ENCODE measurements at regions not wholly inside any gene's neighbourhood (a gene's known extent, or its start where the extent isn't known, plus 50 kb on each side); places are given as distances from the start of the nearest gene placed in this dataset.

GRCh38 chr2:204282081-204282480 lies 263.2 kb upstream of the PARD3B start:
- intact Hi-C loops (cut with DNase I; ENCODE audit: low total_unique reads), result no loop called here
- Histone ChIP-seq H3K4me3 (no peak overlapping the region), H3K4me1 (no peaks in the 10 kb centered on the region), H3K9me3 (no peaks in the 10 kb centered on the region), H3K36me3 (no peaks in the 10 kb centered on the region), H3K27ac (no peak overlapping the region), H3K27me3 (no peaks in the 10 kb centered on the region)
- TF ChIP-seq, protein P1, sequence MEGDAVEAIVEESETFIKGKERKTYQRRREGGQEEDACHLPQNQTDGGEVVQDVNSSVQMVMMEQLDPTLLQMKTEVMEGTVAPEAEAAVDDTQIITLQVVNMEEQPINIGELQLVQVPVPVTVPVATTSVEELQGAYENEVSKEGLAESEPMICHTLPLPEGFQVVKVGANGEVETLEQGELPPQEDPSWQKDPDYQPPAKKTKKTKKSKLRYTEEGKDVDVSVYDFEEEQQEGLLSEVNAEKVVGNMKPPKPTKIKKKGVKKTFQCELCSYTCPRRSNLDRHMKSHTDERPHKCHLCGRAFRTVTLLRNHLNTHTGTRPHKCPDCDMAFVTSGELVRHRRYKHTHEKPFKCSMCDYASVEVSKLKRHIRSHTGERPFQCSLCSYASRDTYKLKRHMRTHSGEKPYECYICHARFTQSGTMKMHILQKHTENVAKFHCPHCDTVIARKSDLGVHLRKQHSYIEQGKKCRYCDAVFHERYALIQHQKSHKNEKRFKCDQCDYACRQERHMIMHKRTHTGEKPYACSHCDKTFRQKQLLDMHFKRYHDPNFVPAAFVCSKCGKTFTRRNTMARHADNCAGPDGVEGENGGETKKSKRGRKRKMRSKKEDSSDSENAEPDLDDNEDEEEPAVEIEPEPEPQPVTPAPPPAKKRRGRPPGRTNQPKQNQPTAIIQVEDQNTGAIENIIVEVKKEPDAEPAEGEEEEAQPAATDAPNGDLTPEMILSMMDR (IDR thresholded peaks at IDR 0.05), result no peak
- TF ChIP-seq POLR2AphosphoS5 (IDR thresholded peaks at IDR 0.05) (no peak), EP300 (IDR thresholded peaks at IDR 0.05; ENCODE audit: low read depth) (no peak), POLR2A (IDR thresholded peaks at IDR 0.05) (no peak)
- DNase-seq, result no peak
- in situ Hi-C loops (cut with MboI; ENCODE audit: low pct_ligation_motif_present in 1 of 4, low pct_unique_long_range_greater_than_20kb in 1 of 4, low sequenced_read_pairs in 3 of 4), result no loop called here
- 79 to 83% methylated on average over 2 to 3 of the region's 3 CpGs for WGBS, 2 donors (ENCODE audit: low coverage in 1 of 2)

GRCh38 chr2:204282525-204282924 lies 262.8 kb upstream of the PARD3B start:
- intact Hi-C loops (cut with DNase I; ENCODE audit: low total_unique reads) (no loop called here), in situ Hi-C loops (cut with MboI; ENCODE audit: low pct_ligation_motif_present in 1 of 4, low pct_unique_long_range_greater_than_20kb in 1 of 4, low sequenced_read_pairs in 3 of 4) (no loop called here)
- no peak for TF ChIP-seq POLR2AphosphoS5 (IDR thresholded peaks at IDR 0.05)
- TF ChIP-seq EP300 (IDR thresholded peaks at IDR 0.05; ENCODE audit: low read depth), result no peak
- no peak for TF ChIP-seq POLR2A (IDR thresholded peaks at IDR 0.05)
- TF ChIP-seq, protein P1 (IDR thresholded peaks at IDR 0.05), result no peak
- Histone ChIP-seq H3K9me3 (no peaks in the 10 kb centered on the region), H3K27me3 (no peaks in the 10 kb centered on the region), H3K4me1 (no peaks in the 10 kb centered on the region), H3K4me3 (no peak overlapping the region), H3K36me3 (no peaks in the 10 kb centered on the region), H3K27ac (no peak overlapping the region)
- 59 to 100% methylated on average over 1 to 4 of the region's 4 CpGs for WGBS, 2 donors (ENCODE audit: low coverage in 1 of 2)
- peak; percentile 17 for DNase-seq

DNA sequence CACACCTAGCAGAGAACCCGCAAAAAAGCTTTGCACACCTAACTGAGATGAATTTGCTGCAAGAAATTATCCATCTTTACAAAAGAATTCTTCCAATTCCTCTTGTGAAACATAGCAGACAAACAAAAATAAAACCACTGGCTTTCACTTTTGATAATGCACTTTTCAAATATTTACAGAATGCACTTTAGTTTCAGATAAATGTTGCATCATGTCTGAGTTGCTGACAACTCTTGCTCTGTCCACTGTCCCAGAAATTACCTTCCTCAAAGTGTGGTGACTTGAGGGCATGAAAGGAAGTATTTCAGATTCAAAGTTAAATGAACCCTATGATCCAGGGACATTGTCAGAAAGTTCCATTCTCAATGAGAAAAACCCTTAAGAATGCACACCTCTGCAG lies 256.2 kb upstream of the PARD3B start:
- Histone ChIP-seq H3K4me1 (no peaks in the 10 kb centered on the region), H3K27me3 (no peaks in the 10 kb centered on the region), H3K9me3 (no peaks in the 10 kb centered on the region), H3K27ac (no peak overlapping the region), H3K4me3 (no peak overlapping the region), H3K36me3 (no peaks in the 10 kb centered on the region)
- in situ Hi-C loops (cut with MboI; ENCODE audit: low pct_ligation_motif_present in 1 of 4, low pct_unique_long_range_greater_than_20kb in 1 of 4, low sequenced_read_pairs in 3 of 4), result no loop called here
- intact Hi-C loops (cut with DNase I; ENCODE audit: low total_unique reads), result no loop called here
- WGBS, 2 donors (ENCODE audit: low coverage in 1 of 2), result 80 to 100% methylated on average over 1 of the region's 1 CpG
- DNase-seq, result no peak
- TF ChIP-seq POLR2AphosphoS5 (IDR thresholded peaks at IDR 0.05), result no peak
- TF ChIP-seq POLR2A (IDR thresholded peaks at IDR 0.05), result no peak
- no peak for TF ChIP-seq EP300 (IDR thresholded peaks at IDR 0.05; ENCODE audit: low read depth)
- TF ChIP-seq, protein P1 (IDR thresholded peaks at IDR 0.05), result no peak

DNA sequence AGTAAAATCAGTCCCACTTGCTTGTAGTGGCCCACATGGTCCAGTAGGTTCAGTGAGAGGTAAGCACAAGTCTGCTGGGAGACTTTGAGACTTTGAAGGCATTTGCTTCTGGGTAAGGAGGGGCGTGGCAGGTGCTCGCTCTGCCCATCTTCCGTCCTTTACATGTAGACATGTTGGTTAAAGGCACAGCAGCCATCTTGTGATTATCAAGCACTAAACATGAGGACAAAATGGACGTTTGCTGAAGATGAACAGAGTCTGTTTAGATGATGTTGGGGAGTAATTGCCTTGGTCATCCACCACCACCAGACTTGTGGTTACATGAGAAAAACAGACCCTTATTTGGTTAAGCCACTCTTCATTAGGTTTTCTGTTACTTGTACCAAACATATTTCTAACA lies 252.8 kb upstream of the PARD3B start:
- H3K27me3 ChIP-seq, result no peaks in the 10 kb centered on the region
- intact Hi-C loops (cut with DNase I; ENCODE audit: low total_unique reads), result no loop called here
- no peaks in the 10 kb centered on the region for H3K36me3 ChIP-seq
- 81% methylated on average over 4 of the region's 4 CpGs; no CpG with 5 or more reads in 1 of the 2 donors for WGBS, 2 donors (ENCODE audit: low coverage in 1 of 2)
- in situ Hi-C loops (cut with MboI; ENCODE audit: low pct_ligation_motif_present in 1 of 4, low pct_unique_long_range_greater_than_20kb in 1 of 4, low sequenced_read_pairs in 3 of 4), result no loop called here
- no peak for TF ChIP-seq POLR2AphosphoS5 (IDR thresholded peaks at IDR 0.05)
- TF ChIP-seq, protein P1 (IDR thresholded peaks at IDR 0.05), result no peak
- TF ChIP-seq POLR2A (IDR thresholded peaks at IDR 0.05), result no peak
- no peak for TF ChIP-seq EP300 (IDR thresholded peaks at IDR 0.05; ENCODE audit: low read depth)
- H3K4me1 ChIP-seq, result no peaks in the 10 kb centered on the region
- no peak overlapping the region for H3K4me3 ChIP-seq
- DNase-seq, result no peak
- H3K27ac ChIP-seq, result no peak overlapping the region
- H3K9me3 ChIP-seq, result no peaks in the 10 kb centered on the region
